ENCODE measurements at regions not wholly inside any gene's neighbourhood (a gene's known extent, or its start where the extent isn't known, plus 50 kb on each side); places are given as distances from the start of the nearest gene placed in this dataset.

- peaks cover 0 to 7% (median 4%) of the 10 kb centered on the region in 4 experiments; a peak in 4 of 7 replicates for H3K4me1 ChIP-seq (replicated peaks in 1 of 4; ENCODE audit: control insufficient read depth in 3 of 4, insufficient read depth in 4 of 4, low read length in 3 of 4)
- no peak overlapping the region for H3K18ac ChIP-seq (ENCODE audit: extremely low read depth, low read length)
- no peak overlapping the region for H3K4me2 ChIP-seq (ENCODE audit: insufficient read depth in 1 of 2, low read depth in 2 of 2, low read length in 2 of 2)
- H2AFZ ChIP-seq (ENCODE audit: low read length) = no peak overlapping the region
- no peak overlapping the region for H3K23ac ChIP-seq (ENCODE audit: insufficient read length)
- H2BK12ac ChIP-seq (ENCODE audit: low read depth, low read length) = no peak overlapping the region
- H3K56ac ChIP-seq (replicated peaks; ENCODE audit: insufficient read length, low read depth, low read length) = no peak overlapping the region
- H2BK15ac ChIP-seq (ENCODE audit: low read length) = no peak overlapping the region
- H3K4ac ChIP-seq (replicated peaks; ENCODE audit: insufficient read length, low read depth, low read length) = no peak overlapping the region
- no peak overlapping the region for H4K8ac ChIP-seq (ENCODE audit: extremely low read depth, insufficient read depth, low read length)
- no peak overlapping the region for H2BK20ac ChIP-seq (ENCODE audit: low read length)
- no peak overlapping the region for H2BK120ac ChIP-seq (replicated peaks; ENCODE audit: low read depth, low read length)
- no peak overlapping the region for H3K4me3 ChIP-seq (ENCODE audit: extremely low read depth in 1 of 4, insufficient read depth in 2 of 4, low read depth in 3 of 4, low read length in 4 of 4)
- no peaks in the 10 kb centered on the region for H3K79me2 ChIP-seq (ENCODE audit: control insufficient read depth in 1 of 2, insufficient read depth in 2 of 2, low read length in 2 of 2)
- H3K27me3 ChIP-seq (replicated peaks in 1 of 4; ENCODE audit: control insufficient read depth in 3 of 4, extremely low read depth in 1 of 4, insufficient read depth in 3 of 4, low read length in 3 of 4) = no peaks in the 10 kb centered on the region
- no peaks in the 10 kb centered on the region for H3K23me2 ChIP-seq (ENCODE audit: low read depth, low read length)
- H3K9me3 ChIP-seq (ENCODE audit: insufficient read depth in 2 of 2, low read depth in 1 of 2, low read length in 1 of 2) = no peaks in the 10 kb centered on the region
- WGBS, 2 experiments (ENCODE audit: extremely low coverage in 1 of 2, insufficient coverage in 1 of 2, insufficient read length in 1 of 2, insufficient replicate concordance in 2 of 2, low coverage in 1 of 2, low lambda C conversion rate in 2 of 2, missing lambda C conversion rate in 1 of 2) = 79% methylated on average over 2 of the region's 2 CpGs; no CpG with 5 or more reads in 1 of the 2 experiments
- ChIA-PET CTCF (ENCODE audit: partially characterized antibody) (interaction anchor here (0.7 to 3.1 kb wide), 4 partner anchors 13 to 483 kb away, joined by 3 to 10 read pairs (median 4); no protein-coding TSS in a partner anchor), POLR2A (ENCODE audit: partially characterized antibody) (no interaction called here)
- no peak overlapping the region for H2AK5ac ChIP-seq (ENCODE audit: low read depth, low read length)
- H4K20me1 ChIP-seq (replicated peaks in 1 of 2; ENCODE audit: control insufficient read depth in 1 of 2, insufficient read depth in 2 of 2, low read length in 2 of 2) = no peaks in the 10 kb centered on the region
- H4K5ac ChIP-seq (ENCODE audit: insufficient read length, low read depth, low read length) = no peak overlapping the region
- no peaks in the 10 kb centered on the region for H3K36me3 ChIP-seq (ENCODE audit: control insufficient read depth in 2 of 4, insufficient read depth in 4 of 4, low read length in 3 of 4)
- H3K14ac ChIP-seq (ENCODE audit: insufficient read length) = no peak overlapping the region
- no peak overlapping the region for H3K9ac ChIP-seq (replicated peaks in 1 of 4; ENCODE audit: extremely low read depth in 1 of 4, low read depth in 3 of 4, low read length in 3 of 4)
- H4K91ac ChIP-seq (replicated peaks; ENCODE audit: insufficient read length, low read length) = no peak overlapping the region
- H3K79me1 ChIP-seq (ENCODE audit: low read depth, low read length) = no peaks in the 10 kb centered on the region
- no peak overlapping the region for H2BK5ac ChIP-seq (ENCODE audit: low read depth, low read length)
- H3K27ac ChIP-seq (ENCODE audit: low read depth, low read length) = no peak overlapping the region
- TF ChIP-seq SIX5 (IDR thresholded peaks at IDR 0.05; ENCODE audit: low read depth, low read length) = no peak
- TF ChIP-seq RNF2 (IDR thresholded peaks at IDR 0.05; ENCODE audit: borderline replicate concordance, low read depth, low read length, missing control alignments, poor library complexity, severe bottlenecking) = no peak
- DNase-seq (ENCODE audit: low read depth in 1 of 2, low spot score in 2 of 2) (no peak), FAIRE-seq (no peak)
These were observed 278.5 kb downstream of the TMEM167A start for GRCh38 chr5:82798676-82799075.

Data from H1 (cell line).